Glutamatergic neuron (in vitro differentiated cells): ENCODE measurements at regions not wholly inside any gene's neighbourhood (a gene's known extent, or its start where the extent isn't known, plus 50 kb on each side); places are given as distances from the start of the nearest gene placed in this dataset.

ENCODE experiments used
- DNase-seq: peaks from one replicate; pipeline ENCODE4 v3.0.0; 2022
- H3K27ac Mint-ChIP-seq: one replicate; pipeline ENCODE4 v1.8.0; 2020; ENCODE audit warnings: mild to moderate bottlenecking, mixed read lengths, inconsistent platforms; ENCODE audit not compliant: unreplicated experiment
- H3K27me3 Mint-ChIP-seq: one replicate; pipeline ENCODE4 v1.8.0; 2020; ENCODE audit warnings: mild to moderate bottlenecking, moderate library complexity, mixed read lengths, inconsistent platforms; ENCODE audit not compliant: unreplicated experiment
- H3K36me3 Mint-ChIP-seq: one replicate; pipeline ENCODE4 v1.8.0; 2020; ENCODE audit warnings: mild to moderate bottlenecking, mixed read lengths, inconsistent platforms; ENCODE audit not compliant: unreplicated experiment
- H3K4me1 Mint-ChIP-seq: one replicate; pipeline ENCODE4 v1.8.0; 2020; ENCODE audit warnings: mild to moderate bottlenecking, low read depth, mixed read lengths, inconsistent platforms; ENCODE audit not compliant: unreplicated experiment
- H3K4me3 Mint-ChIP-seq: one replicate; pipeline ENCODE4 v1.8.0; 2020; ENCODE audit warnings: mild to moderate bottlenecking, mixed read lengths, inconsistent platforms; ENCODE audit not compliant: unreplicated experiment
- H3K9me3 Mint-ChIP-seq: one replicate; pipeline ENCODE4 v1.8.0; 2020; ENCODE audit warnings: mild to moderate bottlenecking, moderate library complexity, mixed read lengths, inconsistent platforms; ENCODE audit not compliant: unreplicated experiment
- CTCF ChIP-seq: fragments of 200-600 bp; sonication (generic); IDR thresholded peaks from one replicate; pipeline ENCODE4 v1.5.0; 2021; ENCODE audit not compliant: partially characterized antibody, unreplicated experiment

GRCh38 chr4:30656828-30657227, 63.3 kb upstream of the PCDH7 start:
- Mint-ChIP-seq H3K27ac (no peak overlapping the region), H3K9me3 (no peaks in the 10 kb centered on the region), H3K4me3 (no peak overlapping the region), H3K27me3 (no peaks in the 10 kb centered on the region), H3K4me1 (peaks cover 1% of the 10 kb centered on the region), H3K36me3 (no peaks in the 10 kb centered on the region)
- DNase-seq = no peak
- TF ChIP-seq CTCF = no peak

GRCh38 chr4:30667919-30668318, 52.2 kb upstream of the PCDH7 start:
- Mint-ChIP-seq H3K4me1 (no peaks in the 10 kb centered on the region), H3K4me3 (no peak overlapping the region), H3K27me3 (no peaks in the 10 kb centered on the region), H3K36me3 (no peaks in the 10 kb centered on the region), H3K27ac (no peak overlapping the region), H3K9me3 (no peaks in the 10 kb centered on the region)
- no peak for DNase-seq
- TF ChIP-seq CTCF = no peak

- no peak overlapping the region for H3K27ac Mint-ChIP-seq
These were observed 50.0 kb upstream of the PCDH7 start for GRCh38 chr4:30670206-30670605.

More at GRCh38 chr4:30670206-30670605, 50.0 kb upstream of the PCDH7 start:
- no peak for DNase-seq
- H3K36me3 Mint-ChIP-seq = no peaks in the 10 kb centered on the region
- H3K4me1 Mint-ChIP-seq = no peaks in the 10 kb centered on the region
- peaks cover 4% of the 10 kb centered on the region for H3K27me3 Mint-ChIP-seq
- no peak overlapping the region for H3K4me3 Mint-ChIP-seq
- no peak for TF ChIP-seq CTCF
- no peaks in the 10 kb centered on the region for H3K9me3 Mint-ChIP-seq
